WTC11 (cell line): ENCODE measurements at regions not wholly inside any gene's neighbourhood (a gene's known extent, or its start where the extent isn't known, plus 50 kb on each side); places are given as distances from the start of the nearest gene placed in this dataset.

ENCODE experiments used
- JUN ChIP-seq: sonication (generic); formaldehyde crosslinking; IDR thresholded peaks from 2 replicates; pipeline ENCODE4 v1.8.0; 2023; ENCODE audit warnings: mild to moderate bottlenecking, missing genetic modification reagents
- SP1 ChIP-seq: sonication (generic); formaldehyde crosslinking; conservative IDR thresholded peaks from 2 replicates; pipeline ENCODE4 v1.8.1; 2022; ENCODE audit warnings: missing genetic modification reagents
- TF ChIP-seq, protein P1 (sequence below): sonication (generic); formaldehyde crosslinking; IDR thresholded peaks from 2 replicates; pipeline ENCODE4 v1.8.1; 2022; ENCODE audit warnings: low read depth, mild to moderate bottlenecking, moderate library complexity, missing genetic modification reagents, borderline replicate concordance
- TF ChIP-seq, protein P2 (sequence below): fragments of 200-600 bp; IDR thresholded peaks from 2 replicates; pipeline ENCODE4 v1.8.0; 2022; ENCODE audit warnings: antibody characterized with exemption
- TF ChIP-seq, protein P3 (sequence below): sonication (generic); formaldehyde crosslinking; conservative IDR thresholded peaks from 2 replicates; pipeline ENCODE4 v1.8.1; 2022; ENCODE audit warnings: mild to moderate bottlenecking, missing genetic modification reagents
- TF ChIP-seq, protein P4 (sequence below): sonication (generic); formaldehyde crosslinking; IDR thresholded peaks from 2 replicates; pipeline ENCODE4 v1.8.0; 2022; ENCODE audit warnings: mild to moderate bottlenecking, missing genetic modification reagents
- TF ChIP-seq, protein P5 (sequence below): sonication (generic); formaldehyde crosslinking; IDR thresholded peaks from 2 replicates; pipeline ENCODE4 v1.8.0; 2022; ENCODE audit warnings: mild to moderate bottlenecking, missing genetic modification reagents

DNA sequence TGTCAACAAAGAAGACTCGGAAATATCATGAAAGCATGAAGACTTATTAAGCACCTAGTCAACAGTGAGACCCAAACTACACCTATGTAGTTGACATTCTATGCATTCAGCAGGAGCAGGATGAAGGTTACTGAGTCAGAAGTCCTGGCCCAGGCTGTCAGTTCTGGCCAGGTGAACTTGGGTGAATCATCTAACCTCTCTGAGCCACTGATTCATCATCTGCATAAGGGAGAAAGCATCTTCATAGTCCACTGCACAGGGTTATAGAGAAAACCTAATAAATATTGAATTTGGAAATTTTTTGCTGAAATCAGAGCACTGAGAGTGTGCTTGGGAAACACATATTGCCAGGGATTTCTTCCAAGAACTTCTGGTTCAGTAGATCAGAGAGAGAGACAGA, 296.0 kb upstream of the SFRP2 start:
- TF ChIP-seq, protein P1, sequence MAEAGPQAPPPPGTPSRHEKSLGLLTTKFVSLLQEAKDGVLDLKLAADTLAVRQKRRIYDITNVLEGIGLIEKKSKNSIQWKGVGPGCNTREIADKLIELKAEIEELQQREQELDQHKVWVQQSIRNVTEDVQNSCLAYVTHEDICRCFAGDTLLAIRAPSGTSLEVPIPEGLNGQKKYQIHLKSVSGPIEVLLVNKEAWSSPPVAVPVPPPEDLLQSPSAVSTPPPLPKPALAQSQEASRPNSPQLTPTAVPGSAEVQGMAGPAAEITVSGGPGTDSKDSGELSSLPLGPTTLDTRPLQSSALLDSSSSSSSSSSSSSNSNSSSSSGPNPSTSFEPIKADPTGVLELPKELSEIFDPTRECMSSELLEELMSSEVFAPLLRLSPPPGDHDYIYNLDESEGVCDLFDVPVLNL (CRISPR knock-in tag): no peak
- TF ChIP-seq JUN (CRISPR knock-in tag) (no peak), SP1 (CRISPR knock-in tag) (no peak)
- TF ChIP-seq, protein P2, sequence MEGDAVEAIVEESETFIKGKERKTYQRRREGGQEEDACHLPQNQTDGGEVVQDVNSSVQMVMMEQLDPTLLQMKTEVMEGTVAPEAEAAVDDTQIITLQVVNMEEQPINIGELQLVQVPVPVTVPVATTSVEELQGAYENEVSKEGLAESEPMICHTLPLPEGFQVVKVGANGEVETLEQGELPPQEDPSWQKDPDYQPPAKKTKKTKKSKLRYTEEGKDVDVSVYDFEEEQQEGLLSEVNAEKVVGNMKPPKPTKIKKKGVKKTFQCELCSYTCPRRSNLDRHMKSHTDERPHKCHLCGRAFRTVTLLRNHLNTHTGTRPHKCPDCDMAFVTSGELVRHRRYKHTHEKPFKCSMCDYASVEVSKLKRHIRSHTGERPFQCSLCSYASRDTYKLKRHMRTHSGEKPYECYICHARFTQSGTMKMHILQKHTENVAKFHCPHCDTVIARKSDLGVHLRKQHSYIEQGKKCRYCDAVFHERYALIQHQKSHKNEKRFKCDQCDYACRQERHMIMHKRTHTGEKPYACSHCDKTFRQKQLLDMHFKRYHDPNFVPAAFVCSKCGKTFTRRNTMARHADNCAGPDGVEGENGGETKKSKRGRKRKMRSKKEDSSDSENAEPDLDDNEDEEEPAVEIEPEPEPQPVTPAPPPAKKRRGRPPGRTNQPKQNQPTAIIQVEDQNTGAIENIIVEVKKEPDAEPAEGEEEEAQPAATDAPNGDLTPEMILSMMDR: no peak
- TF ChIP-seq, protein P3, sequence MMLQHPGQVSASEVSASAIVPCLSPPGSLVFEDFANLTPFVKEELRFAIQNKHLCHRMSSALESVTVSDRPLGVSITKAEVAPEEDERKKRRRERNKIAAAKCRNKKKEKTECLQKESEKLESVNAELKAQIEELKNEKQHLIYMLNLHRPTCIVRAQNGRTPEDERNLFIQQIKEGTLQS (CRISPR knock-in tag): no peak
- TF ChIP-seq, protein P4, sequence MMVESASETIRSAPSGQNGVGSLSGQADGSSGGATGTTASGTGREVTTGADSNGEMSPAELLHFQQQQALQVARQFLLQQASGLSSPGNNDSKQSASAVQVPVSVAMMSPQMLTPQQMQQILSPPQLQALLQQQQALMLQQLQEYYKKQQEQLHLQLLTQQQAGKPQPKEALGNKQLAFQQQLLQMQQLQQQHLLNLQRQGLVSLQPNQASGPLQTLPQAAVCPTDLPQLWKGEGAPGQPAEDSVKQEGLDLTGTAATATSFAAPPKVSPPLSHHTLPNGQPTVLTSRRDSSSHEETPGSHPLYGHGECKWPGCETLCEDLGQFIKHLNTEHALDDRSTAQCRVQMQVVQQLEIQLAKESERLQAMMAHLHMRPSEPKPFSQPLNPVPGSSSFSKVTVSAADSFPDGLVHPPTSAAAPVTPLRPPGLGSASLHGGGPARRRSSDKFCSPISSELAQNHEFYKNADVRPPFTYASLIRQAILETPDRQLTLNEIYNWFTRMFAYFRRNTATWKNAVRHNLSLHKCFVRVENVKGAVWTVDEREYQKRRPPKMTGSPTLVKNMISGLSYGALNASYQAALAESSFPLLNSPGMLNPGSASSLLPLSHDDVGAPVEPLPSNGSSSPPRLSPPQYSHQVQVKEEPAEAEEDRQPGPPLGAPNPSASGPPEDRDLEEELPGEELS (CRISPR knock-in tag): no peak
- TF ChIP-seq, protein P5, sequence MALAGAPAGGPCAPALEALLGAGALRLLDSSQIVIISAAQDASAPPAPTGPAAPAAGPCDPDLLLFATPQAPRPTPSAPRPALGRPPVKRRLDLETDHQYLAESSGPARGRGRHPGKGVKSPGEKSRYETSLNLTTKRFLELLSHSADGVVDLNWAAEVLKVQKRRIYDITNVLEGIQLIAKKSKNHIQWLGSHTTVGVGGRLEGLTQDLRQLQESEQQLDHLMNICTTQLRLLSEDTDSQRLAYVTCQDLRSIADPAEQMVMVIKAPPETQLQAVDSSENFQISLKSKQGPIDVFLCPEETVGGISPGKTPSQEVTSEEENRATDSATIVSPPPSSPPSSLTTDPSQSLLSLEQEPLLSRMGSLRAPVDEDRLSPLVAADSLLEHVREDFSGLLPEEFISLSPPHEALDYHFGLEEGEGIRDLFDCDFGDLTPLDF: no peak
